Erythroblast (primary cell): ENCODE measurements at regions not wholly inside any gene's neighbourhood (a gene's known extent, or its start where the extent isn't known, plus 50 kb on each side); places are given as distances from the start of the nearest gene placed in this dataset.

Experiments
- GATA1 ChIP-seq: IDR thresholded peaks from 2 replicates; pipeline ENCODE4 v1.6.1; 2011; ENCODE audit warnings: low read depth, mild to moderate bottlenecking, control low read depth, low read length, moderate library complexity
- POLR2A ChIP-seq: IDR thresholded peaks from 2 replicates; pipeline ENCODE4 v1.6.1; 2011; ENCODE audit warnings: mild to moderate bottlenecking, low read length

GRCh38 chr12:116642106-116642505, 82.9 kb downstream of the MAP1LC3B2 start:
- TF ChIP-seq POLR2A (no peak), GATA1 (no peak)
